BLaER1 (cell line): ENCODE measurements at regions not wholly inside any gene's neighbourhood (a gene's known extent, or its start where the extent isn't known, plus 50 kb on each side); places are given as distances from the start of the nearest gene placed in this dataset.

Experiments used
- H3K27ac ChIP-seq: shearing (Covaris generic); formaldehyde crosslinking; 2 replicates; pipeline ENCODE4 v1.8.1; 2022
- H3K27me3 ChIP-seq: shearing (Covaris generic); formaldehyde crosslinking; 2 replicates; pipeline ENCODE4 v1.8.1; 2022
- H3K36me3 ChIP-seq: shearing (Covaris generic); formaldehyde crosslinking; 2 replicates; pipeline ENCODE4 v1.8.1; 2022
- H3K4me1 ChIP-seq: shearing (Covaris generic); formaldehyde crosslinking; 2 replicates; pipeline ENCODE4 v1.8.1; 2022
- H3K4me2 ChIP-seq: shearing (Covaris generic); formaldehyde crosslinking; 2 replicates; pipeline ENCODE4 v1.8.1; 2022
- H3K4me3 ChIP-seq: shearing (Covaris generic); formaldehyde crosslinking; 2 replicates; pipeline ENCODE4 v1.8.1; 2022
- H3K9ac ChIP-seq: shearing (Covaris generic); formaldehyde crosslinking; 2 replicates; pipeline ENCODE4 v1.8.1; 2022
- H3K9me3 ChIP-seq: shearing (Covaris generic); formaldehyde crosslinking; 2 replicates; pipeline ENCODE4 v1.8.1; 2022
- H4K20me1 ChIP-seq: shearing (Covaris generic); formaldehyde crosslinking; 2 replicates; pipeline ENCODE4 v1.8.1; 2022
- Cebpa-rat ChIP-seq: shearing (Covaris generic); IDR thresholded peaks from 2 replicates; pipeline ENCODE4 v1.8.1; 2022

DNA sequence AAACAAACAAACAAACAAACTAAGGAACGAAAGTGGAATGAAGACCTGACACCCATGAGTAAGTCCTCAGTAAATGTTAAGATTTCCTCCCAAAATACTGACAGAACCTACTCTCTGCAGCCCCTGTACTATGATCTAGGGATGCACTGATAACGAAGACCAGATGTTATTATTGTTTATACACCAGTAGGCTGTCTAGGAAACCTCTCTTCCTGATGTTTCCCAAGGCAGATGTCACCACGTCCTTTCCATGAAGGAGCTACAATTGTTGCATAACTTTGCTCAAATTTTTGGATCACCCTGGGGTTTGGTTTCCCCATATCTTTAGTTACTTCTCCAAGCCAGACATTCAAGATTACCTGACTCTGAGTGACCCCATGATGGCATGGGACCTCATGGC is 340.7 kb downstream of the MIAT start:
- Histone ChIP-seq H3K27me3 (no peaks in the 10 kb centered on the region), H3K4me2 (no peak overlapping the region), H3K9me3 (no peaks in the 10 kb centered on the region), H3K27ac (no peak overlapping the region), H3K9ac (no peak overlapping the region), H3K36me3 (no peaks in the 10 kb centered on the region), H3K4me3 (no peak overlapping the region), H4K20me1 (no peaks in the 10 kb centered on the region), H3K4me1 (no peaks in the 10 kb centered on the region)
- TF ChIP-seq Cebpa-rat = no peak

DNA sequence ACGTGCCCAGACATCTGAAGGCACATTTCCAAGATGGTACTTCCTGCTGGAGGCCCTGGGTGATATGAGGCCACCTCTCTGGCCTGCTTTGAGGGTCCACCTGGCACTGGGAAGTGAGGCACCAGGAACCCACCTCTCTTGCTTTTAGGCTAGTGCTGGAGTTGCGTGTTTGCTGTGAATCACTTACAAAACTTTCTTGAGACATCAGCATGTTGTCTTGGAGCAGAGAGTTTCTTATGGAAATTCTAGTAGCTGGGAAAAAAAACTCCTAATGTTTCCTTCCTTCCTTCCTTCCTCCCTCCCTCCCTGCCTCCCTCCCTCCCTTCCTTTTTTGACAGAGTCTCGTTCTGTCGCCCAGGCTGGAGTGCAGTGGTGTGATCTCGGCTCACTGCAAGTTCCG is 341.3 kb downstream of the MIAT start:
- Histone ChIP-seq H3K9ac (no peak overlapping the region), H4K20me1 (no peaks in the 10 kb centered on the region), H3K36me3 (no peaks in the 10 kb centered on the region), H3K4me3 (no peak overlapping the region), H3K9me3 (no peaks in the 10 kb centered on the region), H3K27ac (no peak overlapping the region), H3K27me3 (no peaks in the 10 kb centered on the region), H3K4me2 (no peak overlapping the region), H3K4me1 (no peaks in the 10 kb centered on the region)
- no peak for TF ChIP-seq Cebpa-rat

DNA sequence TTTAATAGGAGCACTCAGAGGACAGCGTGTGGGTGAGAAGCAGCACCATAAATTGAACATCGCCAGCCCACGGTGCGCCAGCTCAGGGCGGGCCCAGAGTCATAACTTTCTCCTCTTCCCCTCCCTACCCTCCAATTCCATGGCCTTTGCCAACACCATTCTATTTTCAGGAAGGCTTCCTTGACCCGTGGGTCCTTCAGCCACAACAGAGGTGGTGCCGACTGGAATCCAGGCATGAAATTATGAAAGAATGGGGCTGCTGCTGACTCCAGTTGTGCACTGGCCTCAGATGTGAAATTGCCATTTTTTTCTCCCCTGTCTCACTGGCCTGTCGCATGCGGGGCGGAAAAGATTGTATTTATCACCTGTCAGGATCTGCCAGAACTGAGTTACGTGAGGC is 345.9 kb downstream of the MIAT start:
- Histone ChIP-seq H3K27me3 (no peaks in the 10 kb centered on the region), H3K27ac (no peak overlapping the region), H3K36me3 (no peaks in the 10 kb centered on the region), H3K4me1 (no peaks in the 10 kb centered on the region), H3K9me3 (no peaks in the 10 kb centered on the region), H3K4me2 (no peak overlapping the region), H3K9ac (no peak overlapping the region), H3K4me3 (no peak overlapping the region), H4K20me1 (no peaks in the 10 kb centered on the region)
- no peak for TF ChIP-seq Cebpa-rat

DNA sequence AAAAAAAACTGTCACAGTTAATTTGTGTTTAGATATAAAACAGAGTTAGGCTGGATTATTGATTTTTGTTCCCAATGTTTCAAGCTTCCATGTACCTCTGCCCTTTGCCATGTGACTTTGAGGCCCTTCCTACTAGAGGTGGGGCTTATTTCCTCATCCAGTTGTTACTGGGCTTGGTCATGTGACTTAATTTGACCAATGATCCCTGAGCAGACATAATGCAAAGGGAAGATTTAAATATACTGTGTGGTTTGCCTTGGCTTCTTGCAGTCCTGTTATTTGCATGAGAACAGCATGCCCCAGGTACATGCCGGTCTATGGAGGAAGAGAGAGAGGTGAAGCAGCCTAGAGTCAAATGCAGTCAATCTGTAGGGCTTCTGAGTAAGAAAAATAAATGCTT is 347.0 kb downstream of the MIAT start:
- Histone ChIP-seq H3K4me3 (no peak overlapping the region), H3K36me3 (no peaks in the 10 kb centered on the region), H3K27ac (no peak overlapping the region), H3K4me1 (no peaks in the 10 kb centered on the region), H4K20me1 (no peaks in the 10 kb centered on the region), H3K4me2 (no peak overlapping the region), H3K9ac (no peak overlapping the region), H3K9me3 (no peaks in the 10 kb centered on the region), H3K27me3 (no peaks in the 10 kb centered on the region)
- TF ChIP-seq Cebpa-rat = no peak

DNA sequence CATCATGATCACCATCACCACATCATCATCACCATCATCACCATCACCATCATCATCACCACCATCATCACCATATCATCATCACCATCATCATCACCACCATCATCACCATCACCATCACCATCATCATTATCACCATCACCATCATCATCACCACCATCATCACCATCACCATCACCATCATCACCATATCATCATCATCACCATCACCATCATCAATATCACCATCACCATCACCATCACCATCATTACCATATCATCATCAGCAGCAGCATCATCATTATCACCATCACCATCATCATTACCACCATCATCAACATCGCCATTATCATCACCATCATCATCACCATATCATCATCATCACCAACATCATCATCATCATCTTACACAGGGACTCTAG is 351.1 kb downstream of the MIAT start:
- no peaks in the 10 kb centered on the region for H3K9me3 ChIP-seq
- H3K36me3 ChIP-seq = no peaks in the 10 kb centered on the region
- no peak overlapping the region for H3K9ac ChIP-seq
- TF ChIP-seq Cebpa-rat = no peak
- no peaks in the 10 kb centered on the region for H3K27me3 ChIP-seq
- no peak overlapping the region for H3K4me2 ChIP-seq
- H3K4me3 ChIP-seq = no peak overlapping the region
- H4K20me1 ChIP-seq = no peaks in the 10 kb centered on the region
- H3K27ac ChIP-seq = no peak overlapping the region
- H3K4me1 ChIP-seq = no peaks in the 10 kb centered on the region

DNA sequence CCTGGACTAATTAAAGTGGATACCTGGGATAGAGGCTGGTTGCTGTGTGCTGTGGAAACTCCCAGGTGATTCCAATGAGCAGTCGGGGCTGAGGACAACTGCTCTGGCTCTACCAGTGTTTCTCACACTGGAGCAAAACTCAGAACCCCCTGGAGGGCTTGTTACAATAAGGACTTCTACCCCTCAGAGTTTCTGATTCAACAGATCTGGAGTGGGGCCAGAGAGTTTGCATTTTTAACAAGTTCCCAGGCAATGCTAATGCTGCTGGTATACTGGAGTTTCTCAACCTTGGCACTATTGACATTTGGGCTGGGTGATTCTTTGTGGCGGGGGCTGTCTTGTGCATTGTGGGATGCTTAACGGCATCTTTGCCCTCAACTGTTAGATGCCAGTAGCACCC is 353.7 kb downstream of the MIAT start:
- no peaks in the 10 kb centered on the region for H3K36me3 ChIP-seq
- no peaks in the 10 kb centered on the region for H4K20me1 ChIP-seq
- no peak overlapping the region for H3K9ac ChIP-seq
- H3K9me3 ChIP-seq = no peaks in the 10 kb centered on the region
- no peak overlapping the region for H3K4me2 ChIP-seq
- no peak overlapping the region for H3K27ac ChIP-seq
- no peaks in the 10 kb centered on the region for H3K27me3 ChIP-seq
- H3K4me1 ChIP-seq = no peaks in the 10 kb centered on the region
- TF ChIP-seq Cebpa-rat = no peak
- H3K4me3 ChIP-seq = no peak overlapping the region

DNA sequence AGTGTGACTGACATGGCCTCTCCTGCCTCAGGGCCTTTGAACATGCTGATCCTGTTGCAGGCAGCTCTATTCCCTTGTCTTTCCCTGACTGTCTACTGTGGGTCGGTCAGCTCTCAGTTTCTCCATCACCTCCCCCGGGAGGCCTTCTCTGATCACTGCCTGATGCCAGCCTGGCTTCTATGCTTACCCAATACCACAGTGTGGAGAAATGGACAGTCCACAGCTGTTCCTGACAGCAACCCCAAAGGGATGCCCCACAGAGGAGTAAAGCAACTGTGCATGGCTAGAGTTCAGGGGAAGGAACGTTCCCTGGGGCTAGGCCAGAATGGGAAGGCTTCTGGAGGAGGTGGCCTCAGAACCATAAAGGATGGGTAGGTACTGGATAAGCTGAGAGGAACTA is 354.3 kb downstream of the MIAT start:
- Histone ChIP-seq H3K36me3 (no peaks in the 10 kb centered on the region), H3K9me3 (no peaks in the 10 kb centered on the region), H4K20me1 (no peaks in the 10 kb centered on the region), H3K27me3 (no peaks in the 10 kb centered on the region), H3K9ac (no peak overlapping the region), H3K4me3 (no peak overlapping the region), H3K4me1 (no peaks in the 10 kb centered on the region), H3K4me2 (no peak overlapping the region), H3K27ac (no peak overlapping the region)
- TF ChIP-seq Cebpa-rat = no peak

DNA sequence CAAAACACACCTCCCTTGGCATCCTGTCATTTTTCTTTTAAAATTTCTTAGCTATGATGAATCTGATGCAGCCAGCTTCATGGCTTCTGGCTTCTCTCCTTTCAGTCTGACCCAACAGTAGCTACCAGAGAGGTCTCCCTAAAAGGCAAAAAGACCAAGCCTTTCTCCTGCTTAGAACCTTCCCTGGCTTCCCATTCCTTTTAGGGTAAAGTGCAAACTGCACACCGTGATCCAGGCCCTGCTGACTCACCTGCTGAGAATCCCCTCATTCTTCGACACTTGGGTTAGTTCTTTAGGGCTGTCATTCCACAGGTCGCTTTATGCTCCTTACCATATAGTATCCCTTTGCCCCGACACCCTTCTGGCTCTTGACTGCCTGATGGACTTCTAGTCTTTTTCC is 362.4 kb downstream of the MIAT start:
- H3K9me3 ChIP-seq = no peaks in the 10 kb centered on the region
- peaks cover 5% of the 10 kb centered on the region; the same call in 1 of the 2 replicates for H3K4me1 ChIP-seq
- H3K4me2 ChIP-seq = no peak overlapping the region
- H3K36me3 ChIP-seq = no peaks in the 10 kb centered on the region
- no peak overlapping the region for H3K9ac ChIP-seq
- H3K4me3 ChIP-seq = no peak overlapping the region
- H3K27ac ChIP-seq = no peak overlapping the region
- H4K20me1 ChIP-seq = no peaks in the 10 kb centered on the region
- TF ChIP-seq Cebpa-rat = no peak
- H3K27me3 ChIP-seq = no peaks in the 10 kb centered on the region

DNA sequence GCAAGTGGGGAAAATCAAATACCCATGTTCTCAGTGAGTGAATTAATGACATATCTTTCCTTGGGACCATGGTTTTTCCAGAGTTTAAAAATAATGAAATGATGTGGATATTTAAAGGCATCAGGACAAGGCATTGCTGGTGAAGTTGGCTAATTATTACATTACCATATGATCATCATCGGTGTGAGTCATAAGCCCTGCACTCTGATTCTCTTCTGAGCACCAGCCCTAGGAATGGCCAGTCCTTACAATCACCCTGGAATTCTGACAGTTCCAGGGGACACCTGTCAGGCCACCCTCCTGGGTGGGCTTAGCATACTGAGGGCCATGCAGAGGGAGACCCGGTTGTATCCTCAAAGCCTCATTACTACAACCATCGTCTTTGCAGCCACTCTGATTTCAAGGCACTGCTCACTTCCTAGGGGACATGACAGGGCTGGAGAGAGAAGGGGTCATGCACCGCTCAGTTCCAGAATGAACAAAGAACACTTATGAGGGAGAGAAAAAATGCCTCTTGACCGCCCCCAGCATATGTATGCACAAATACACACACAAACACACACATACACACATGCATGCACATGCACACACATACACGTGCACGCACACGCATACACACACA is 365.0 kb downstream of the MIAT start:
- TF ChIP-seq Cebpa-rat = no peak
- Histone ChIP-seq H4K20me1 (no peaks in the 10 kb centered on the region), H3K9me3 (no peaks in the 10 kb centered on the region), H3K27me3 (no peaks in the 10 kb centered on the region), H3K4me2 (no peak overlapping the region), H3K4me1 (peaks cover 5% of the 10 kb centered on the region; the same call in 1 of the 2 replicates), H3K4me3 (no peak overlapping the region), H3K36me3 (no peaks in the 10 kb centered on the region), H3K9ac (no peak overlapping the region), H3K27ac (no peak overlapping the region)

DNA sequence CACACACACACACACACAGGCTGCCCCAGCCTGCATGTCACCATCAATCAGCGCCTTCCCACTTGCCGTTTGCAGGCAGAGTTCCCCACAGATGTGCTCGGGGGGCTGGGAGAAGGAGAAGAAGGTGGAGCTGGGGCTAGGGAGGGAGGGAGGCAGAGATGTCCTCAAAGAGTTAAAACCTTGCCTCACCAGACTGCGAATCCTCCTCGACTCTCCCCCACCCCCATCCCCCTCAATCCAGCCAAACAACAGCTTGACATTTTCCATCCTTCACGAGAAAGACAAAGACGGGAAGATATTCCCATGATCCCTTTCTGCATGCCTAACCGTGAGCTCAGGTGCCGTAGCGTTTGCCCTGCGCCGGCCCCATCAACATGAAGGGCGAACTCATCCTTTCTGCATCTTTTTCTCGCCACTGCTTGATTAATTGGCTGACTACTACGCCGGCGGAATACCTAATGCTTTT is 365.5 kb downstream of the MIAT start:
- TF ChIP-seq Cebpa-rat = no peak
- Histone ChIP-seq H3K27ac (no peak overlapping the region), H3K9me3 (no peaks in the 10 kb centered on the region), H3K4me2 (no peak overlapping the region), H3K9ac (no peak overlapping the region), H3K4me1 (peaks cover 5% of the 10 kb centered on the region; the same call in 1 of the 2 replicates), H4K20me1 (no peaks in the 10 kb centered on the region), H3K4me3 (no peak overlapping the region), H3K36me3 (no peaks in the 10 kb centered on the region), H3K27me3 (no peaks in the 10 kb centered on the region)

DNA sequence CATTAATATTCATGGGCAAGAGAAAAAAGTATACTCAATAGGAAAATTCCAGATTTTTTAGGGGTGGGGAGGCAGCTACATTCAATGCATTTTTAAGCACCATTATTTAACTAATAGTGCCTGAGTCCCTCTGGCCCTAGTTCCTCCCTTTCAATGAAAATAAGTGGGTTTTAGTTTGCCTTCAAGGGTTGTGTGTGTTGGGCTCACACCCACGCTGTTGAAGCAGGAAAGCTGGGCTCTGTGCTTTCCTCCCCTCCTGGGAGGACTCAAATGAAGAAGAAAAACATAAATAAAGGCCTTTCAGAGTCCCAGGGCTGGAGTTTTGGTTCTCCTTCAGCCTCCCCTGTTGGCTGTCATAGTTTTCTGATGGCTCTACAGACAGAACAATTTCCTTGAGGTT is 366.2 kb downstream of the MIAT start:
- H3K9ac ChIP-seq = no peak overlapping the region
- H3K4me2 ChIP-seq = no peak overlapping the region
- peaks cover 5% of the 10 kb centered on the region; the same call in 1 of the 2 replicates for H3K4me1 ChIP-seq
- no peak for TF ChIP-seq Cebpa-rat
- no peaks in the 10 kb centered on the region for H3K36me3 ChIP-seq
- H3K4me3 ChIP-seq = no peak overlapping the region
- H3K27ac ChIP-seq = no peak overlapping the region; the same call in 1 of the 2 replicates
- H4K20me1 ChIP-seq = no peaks in the 10 kb centered on the region
- H3K9me3 ChIP-seq = no peaks in the 10 kb centered on the region
- H3K27me3 ChIP-seq = no peaks in the 10 kb centered on the region
